Panc1 (cell line): ENCODE measurements at regions not wholly inside any gene's neighbourhood (a gene's known extent, or its start where the extent isn't known, plus 50 kb on each side); places are given as distances from the start of the nearest gene placed in this dataset.

ENCODE experiments used
- ATAC-seq: fragments of 200-7000 bp; cut with Tn5 transposase; 2 replicates; pipeline ENCODE4 v1.9.1; 2020; ENCODE audit warnings: mild to moderate bottlenecking, moderate library complexity
- BruUV-seq: library from RNA; stranded (reverse); fragments of 400-500 nt; replicated peaks from 2 replicates; lab custom pipeline; 2021; lab: Mats Ljungman, UMichigan
- CTCF ChIA-PET: fragments of 300-600 bp; sonication (Branson Sonifier 250); formaldehyde crosslinking; loops from one replicate; lab custom pipeline; 2022; ENCODE audit warnings: antibody characterized with exemption; lab: Charles Lee
- POLR2A ChIA-PET: fragments of 300-600 bp; sonication (Branson Sonifier 250); formaldehyde crosslinking; loops from one replicate; lab custom pipeline; 2022; ENCODE audit warnings: antibody characterized with exemption; lab: Charles Lee
- DNase-seq: peaks from one replicate; pipeline ENCODE4 v3.0.0-alpha.2; 2010; ENCODE audit warnings: low read depth, low spot score
- H3K27ac ChIP-seq: 2 replicates; pipeline ENCODE4 v1.5.1; 2011; ENCODE audit warnings: mild to moderate bottlenecking, low read length, inconsistent platforms
- H3K27me3 ChIP-seq: fragments of 200-500 bp; sonication (Bioruptor generic); 2 replicates; pipeline ENCODE4 v1.6.0; 2014; ENCODE audit warnings: low read length, inconsistent platforms; ENCODE audit not compliant: control insufficient read depth, insufficient read depth
- H3K36me3 ChIP-seq: fragments of 200-500 bp; sonication (Bioruptor generic); 2 replicates; pipeline ENCODE4 v1.5.1; 2014; ENCODE audit warnings: inconsistent platforms, mild to moderate bottlenecking, low read length, moderate library complexity; ENCODE audit not compliant: control insufficient read depth, insufficient read depth
- H3K4me1 ChIP-seq: 2 replicates; pipeline ENCODE4 v1.5.1; 2011; ENCODE audit warnings: inconsistent platforms, mild to moderate bottlenecking, low read length, moderate library complexity; ENCODE audit not compliant: control insufficient read depth, insufficient read depth
- H3K4me3 ChIP-seq, 2 experiments: 2 replicates each; pipeline ENCODE4 v1.5.1; 2011 to 2012; ENCODE audit warnings: low read depth in 2 of 2, low read length in 2 of 2, mild to moderate bottlenecking in 2 of 2, inconsistent platforms in 1 of 2, moderate library complexity in 1 of 2
- H3K9me3 ChIP-seq: fragments of 200-500 bp; sonication (Bioruptor generic); 2 replicates; pipeline ENCODE4 v1.5.1; 2014; ENCODE audit warnings: low read depth, mild to moderate bottlenecking, inconsistent platforms, low read length, moderate library complexity; ENCODE audit not compliant: control insufficient read depth, insufficient read depth
- CTCF ChIP-seq: fragments of 450-650 bp; IDR thresholded peaks from 2 replicates; pipeline ENCODE4 v1.5.1; 2017; ENCODE audit warnings: mild to moderate bottlenecking
- POLR2AphosphoS5 ChIP-seq: IDR thresholded peaks from 2 replicates; pipeline ENCODE4 v1.6.1; 2012; ENCODE audit warnings: mild to moderate bottlenecking, low read depth, low read length, moderate library complexity
- REST ChIP-seq, 2 experiments: IDR thresholded peaks; 2 replicates each; pipeline ENCODE4 v1.6.1; 2011 to 2012; ENCODE audit warnings: low read depth in 2 of 2, control low read depth in 1 of 2, low read length in 1 of 2, mild to moderate bottlenecking in 1 of 2, moderate library complexity in 1 of 2; ENCODE audit not compliant: insufficient read depth in 1 of 2
- SIN3A ChIP-seq: IDR thresholded peaks from 2 replicates; pipeline ENCODE4 v1.6.1; 2012; ENCODE audit warnings: low read depth, mild to moderate bottlenecking, low read length, moderate library complexity, borderline replicate concordance; ENCODE audit not compliant: insufficient read depth
- TCF7L2 ChIP-seq: IDR thresholded peaks from 2 replicates; pipeline ENCODE4 v1.6.1; 2011; ENCODE audit warnings: mild to moderate bottlenecking, low read depth, low read length, inconsistent platforms
- in situ Hi-C: cut with HindIII; loops from 2 replicates; pipeline ENCODE4 v1.10.0; 2016; ENCODE audit warnings: low sequenced_read_pairs, low pct_unique_long_range_greater_than_20kb
- intact Hi-C: fragments of 100-400 bp; cut with micrococcal nuclease; formaldehyde crosslinking; loops from one replicate; pipeline ENCODE4 v1.10.0; 2022; ENCODE audit not compliant: unreplicated experiment

GRCh38 chr1:200282497-200283122, 127.2 kb downstream of the ZNF281 start:
- ChIA-PET CTCF (no interaction called here), POLR2A (no interaction called here)
- ATAC-seq (no peak), DNase-seq (no peak)
- BruUV-seq, result no TSS peak
- intact Hi-C loops, result no loop called here
- TF ChIP-seq TCF7L2 (no peak), CTCF (no peak), POLR2AphosphoS5 (no peak)
- Histone ChIP-seq H3K9me3 (no peaks in the 10 kb centered on the region), H3K27ac (no peak overlapping the region), H3K36me3 (no peaks in the 10 kb centered on the region), H3K27me3 (no peaks in the 10 kb centered on the region), H3K4me1 (no peaks in the 10 kb centered on the region), H3K4me3 (no peak overlapping the region)
- in situ Hi-C loops, result no loop called here

GRCh38 chr1:200281201-200281835, 128.5 kb downstream of the ZNF281 start:
- H3K36me3 ChIP-seq, result no peaks in the 10 kb centered on the region
- H3K27me3 ChIP-seq, result no peaks in the 10 kb centered on the region
- intact Hi-C loops, result no loop called here
- no peak overlapping the region for H3K4me3 ChIP-seq
- CTCF ChIA-PET, result no interaction called here
- H3K4me1 ChIP-seq, result no peaks in the 10 kb centered on the region
- in situ Hi-C loops, result no loop called here
- ATAC-seq (no peak), DNase-seq (no peak)
- H3K27ac ChIP-seq, result no peak overlapping the region
- POLR2A ChIA-PET, result no interaction called here
- TF ChIP-seq POLR2AphosphoS5, result no peak
- BruUV-seq, result no TSS peak
- no peaks in the 10 kb centered on the region for H3K9me3 ChIP-seq

GRCh38 chr1:200279810-200280411, 129.9 kb downstream of the ZNF281 start:
- DNase-seq (no peak), ATAC-seq (peak; percentile 86)
- no peaks in the 10 kb centered on the region for H3K4me1 ChIP-seq
- TF ChIP-seq POLR2AphosphoS5 (no peak), SIN3A (no peak), REST (IDR thresholded peaks at IDR 0.05; ENCODE audit: insufficient read depth in 1 of 2, low read depth in 2 of 2, low read length in 1 of 2) (no peak), CTCF (peak; percentile 82), TCF7L2 (no peak)
- CTCF ChIA-PET, result no interaction called here
- POLR2A ChIA-PET, result no interaction called here
- BruUV-seq, result no TSS peak
- H3K27me3 ChIP-seq, result no peaks in the 10 kb centered on the region
- H3K36me3 ChIP-seq, result no peaks in the 10 kb centered on the region
- intact Hi-C loops, result loop anchor here (10.0 kb wide), 1 partner anchor 595 kb away; no protein-coding TSS in a partner anchor
- no peaks in the 10 kb centered on the region for H3K9me3 ChIP-seq
- H3K27ac ChIP-seq, result no peak overlapping the region
- in situ Hi-C loops, result no loop called here
- no peak overlapping the region for H3K4me3 ChIP-seq
